Gastroesophageal sphincter (tissue), 4 donors: ENCODE measurements at regions not wholly inside any gene's neighbourhood (a gene's known extent, or its start where the extent isn't known, plus 50 kb on each side); places are given as distances from the start of the nearest gene placed in this dataset.

Experiments used
- ATAC-seq: fragments of 150-250 bp; one replicate; pipeline ENCODE4 v1.9.1; 2016; ENCODE audit warnings: mild to moderate bottlenecking, moderate library complexity
- H3K27ac ChIP-seq, 4 donors: fragments of 200-600 bp; sonication (generic) in 3 of 4; 1 replicate in 3 of 4; 2 replicates in 1 of 4; pipeline ENCODE4 v1.5.1; 2016 to 2019
- H3K27me3 ChIP-seq: fragments of 200-600 bp; sonication (generic); one replicate; pipeline ENCODE4 v1.5.1; 2019
- H3K36me3 ChIP-seq, 2 donors: fragments of 200-600 bp; sonication (generic); one replicate each; pipeline ENCODE4 v1.5.1; 2019; ENCODE audit warnings: control low read depth in 1 of 2
- H3K4me1 ChIP-seq, 3 donors: fragments of 200-600 bp; sonication (generic); 1 replicate in 2 of 3; 2 replicates in 1 of 3; pipeline ENCODE4 v1.5.1; 2016 to 2019; ENCODE audit warnings: control low read depth in 2 of 3
- H3K4me3 ChIP-seq, 2 donors: fragments of 200-600 bp; sonication (generic); one replicate each; pipeline ENCODE4 v1.5.1; 2019; ENCODE audit warnings: mild to moderate bottlenecking in 1 of 2, moderate library complexity in 1 of 2
- H3K9me3 ChIP-seq, 3 donors: fragments of 200-600 bp; sonication (generic); one replicate each; pipeline ENCODE4 v1.5.1; 2017 to 2019; ENCODE audit warnings: control low read depth in 2 of 3
- EP300 ChIP-seq: sonication (generic); formaldehyde crosslinking; IDR thresholded peaks from one replicate; pipeline ENCODE4 v1.6.1; 2017; ENCODE audit warnings: antibody characterized with exemption, mild to moderate bottlenecking
- POLR2A ChIP-seq, 2 donors: fragments of 450-650 bp; IDR thresholded peaks; one replicate each; pipeline ENCODE4 v1.6.1; 2017; ENCODE audit warnings: antibody characterized with exemption in 2 of 2, mild to moderate bottlenecking in 2 of 2, moderate library complexity in 1 of 2
- POLR2AphosphoS5 ChIP-seq: sonication (generic); formaldehyde crosslinking; IDR thresholded peaks from one replicate; pipeline ENCODE4 v1.6.1; 2017; ENCODE audit warnings: antibody characterized with exemption
- WGBS, 2 donors: methylation state at CpG; one replicate each; pipeline ENCODE4 v1.1.5; 2018; ENCODE audit warnings: low coverage in 1 of 2; 5-methylcytosine and 5-hydroxymethylcytosine counted together
- TF ChIP-seq, protein P1 (sequence below), 4 experiments: fragments of 200-600 bp in 2 of 4; fragments of 450-650 bp in 2 of 4; sonication (generic) in 1 of 4; IDR thresholded peaks; one replicate each; pipeline ENCODE4 v1.5.1; 2017 to 2019; ENCODE audit warnings: antibody characterized with exemption in 4 of 4, mild to moderate bottlenecking in 2 of 4, moderate library complexity in 2 of 4

DNA sequence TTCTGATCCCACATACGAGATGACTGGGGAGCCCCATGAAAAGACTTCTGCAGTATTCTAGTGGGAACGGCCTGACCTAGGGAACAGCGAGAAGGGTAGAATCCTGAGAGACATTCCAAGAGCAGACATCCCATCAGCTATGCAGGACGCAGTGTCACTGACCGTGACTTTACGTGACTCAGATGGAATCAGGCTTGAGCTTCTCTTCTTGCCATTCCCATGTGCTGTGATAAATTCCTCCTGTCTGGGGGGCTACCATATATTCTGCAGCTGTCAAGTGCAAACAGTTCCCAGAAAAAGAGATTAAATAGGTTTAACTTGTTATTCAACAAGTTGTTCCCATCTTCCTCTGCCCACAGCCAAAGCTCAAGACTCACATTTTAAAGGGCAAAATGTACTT lies 73.1 kb upstream of the PDE1C start:
- H3K27me3 ChIP-seq, result no peaks in the 10 kb centered on the region
- WGBS, 2 donors, result 79 to 94% methylated on average over 5 to 6 of the region's 6 CpGs
- H3K36me3 ChIP-seq, result no peaks in the 10 kb centered on the region
- no peak overlapping the region for H3K27ac ChIP-seq
- H3K4me1 ChIP-seq, result no peaks in the 10 kb centered on the region
- H3K9me3 ChIP-seq, result peaks cover 0 to 6% (median 0%) of the 10 kb centered on the region in 3 donors
- TF ChIP-seq POLR2AphosphoS5 (no peak), EP300 (no peak), POLR2A (IDR thresholded peaks at IDR 0.05) (no peak)
- TF ChIP-seq, protein P1, sequence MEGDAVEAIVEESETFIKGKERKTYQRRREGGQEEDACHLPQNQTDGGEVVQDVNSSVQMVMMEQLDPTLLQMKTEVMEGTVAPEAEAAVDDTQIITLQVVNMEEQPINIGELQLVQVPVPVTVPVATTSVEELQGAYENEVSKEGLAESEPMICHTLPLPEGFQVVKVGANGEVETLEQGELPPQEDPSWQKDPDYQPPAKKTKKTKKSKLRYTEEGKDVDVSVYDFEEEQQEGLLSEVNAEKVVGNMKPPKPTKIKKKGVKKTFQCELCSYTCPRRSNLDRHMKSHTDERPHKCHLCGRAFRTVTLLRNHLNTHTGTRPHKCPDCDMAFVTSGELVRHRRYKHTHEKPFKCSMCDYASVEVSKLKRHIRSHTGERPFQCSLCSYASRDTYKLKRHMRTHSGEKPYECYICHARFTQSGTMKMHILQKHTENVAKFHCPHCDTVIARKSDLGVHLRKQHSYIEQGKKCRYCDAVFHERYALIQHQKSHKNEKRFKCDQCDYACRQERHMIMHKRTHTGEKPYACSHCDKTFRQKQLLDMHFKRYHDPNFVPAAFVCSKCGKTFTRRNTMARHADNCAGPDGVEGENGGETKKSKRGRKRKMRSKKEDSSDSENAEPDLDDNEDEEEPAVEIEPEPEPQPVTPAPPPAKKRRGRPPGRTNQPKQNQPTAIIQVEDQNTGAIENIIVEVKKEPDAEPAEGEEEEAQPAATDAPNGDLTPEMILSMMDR (IDR thresholded peaks at IDR 0.05), result no peak
- no peak overlapping the region for H3K4me3 ChIP-seq
- no peak for ATAC-seq

DNA sequence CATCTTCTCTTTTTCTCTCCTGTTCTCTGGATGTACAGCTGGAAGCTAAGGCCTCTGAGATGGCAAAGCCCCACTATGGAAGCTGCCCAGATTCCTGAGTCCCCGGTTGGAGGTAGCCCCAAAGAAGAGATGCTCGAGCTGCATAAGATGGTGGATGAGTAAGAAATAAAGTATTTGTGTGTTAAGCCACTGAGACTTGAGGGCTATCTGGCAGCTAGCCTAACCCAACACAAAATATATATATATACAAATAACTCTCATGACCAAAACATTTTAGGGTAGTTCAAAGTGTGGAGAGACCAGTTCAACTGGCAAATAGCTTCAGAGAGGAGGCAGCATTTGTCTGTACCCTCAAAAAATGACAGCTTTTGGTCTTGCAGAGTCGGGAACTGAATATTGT lies 72.4 kb upstream of the PDE1C start:
- peaks cover 0 to 6% (median 0%) of the 10 kb centered on the region in 3 donors for H3K9me3 ChIP-seq
- WGBS, 2 donors, result 21 to 35% methylated on average over 1 to 2 of the region's 3 CpGs
- TF ChIP-seq EP300, result no peak
- TF ChIP-seq, protein P1 (IDR thresholded peaks at IDR 0.05), result no peak
- no peak for TF ChIP-seq POLR2AphosphoS5
- TF ChIP-seq POLR2A (IDR thresholded peaks at IDR 0.05), result no peak
- no peak for ATAC-seq
- no peak overlapping the region for H3K4me3 ChIP-seq
- H3K27me3 ChIP-seq, result no peaks in the 10 kb centered on the region
- no peaks in the 10 kb centered on the region for H3K4me1 ChIP-seq
- H3K27ac ChIP-seq, result no peak overlapping the region
- H3K36me3 ChIP-seq, result no peaks in the 10 kb centered on the region

DNA sequence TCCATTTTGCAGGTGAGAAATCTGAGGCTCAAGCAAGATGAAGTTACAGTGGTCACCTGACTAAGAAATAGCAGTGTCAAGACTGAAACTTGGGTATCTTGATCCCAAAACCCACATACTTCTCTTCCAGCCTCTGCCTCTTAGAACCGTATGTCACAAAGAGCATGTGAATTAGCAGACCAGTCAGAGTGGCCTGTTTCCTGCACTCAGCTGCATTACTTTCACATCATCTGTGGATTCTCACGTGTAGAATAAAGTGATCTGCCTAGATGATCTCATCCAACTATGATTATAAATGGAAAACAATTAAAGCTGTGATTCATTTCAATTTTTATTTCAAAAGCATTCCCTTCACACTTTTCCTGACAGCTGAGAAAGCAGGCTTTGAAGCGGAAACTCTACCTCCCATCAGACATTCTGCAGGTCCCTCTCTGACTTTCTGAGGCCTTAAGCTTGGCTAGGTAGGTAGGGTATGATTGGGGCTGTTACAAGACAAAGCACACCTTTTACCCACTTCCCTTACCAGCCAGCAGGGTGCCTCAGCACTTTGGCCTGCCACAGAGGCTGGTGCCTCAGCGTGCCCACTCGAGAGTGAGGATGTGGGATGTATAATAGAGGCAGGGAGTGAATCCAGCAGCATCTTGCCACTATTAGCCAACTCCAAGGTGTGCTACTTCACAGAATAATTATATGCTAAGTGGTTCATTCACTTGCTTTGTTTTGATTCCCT lies 70.2 kb upstream of the PDE1C start:
- H3K36me3 ChIP-seq, result no peaks in the 10 kb centered on the region
- H3K4me3 ChIP-seq, result no peak overlapping the region
- H3K4me1 ChIP-seq, result no peaks in the 10 kb centered on the region
- WGBS, 2 donors, result 51 to 60% methylated on average over 2 to 4 of the region's 5 CpGs
- TF ChIP-seq POLR2A (IDR thresholded peaks at IDR 0.05), result no peak
- no peak for TF ChIP-seq POLR2AphosphoS5
- no peak overlapping the region for H3K27ac ChIP-seq
- ATAC-seq, result no peak
- no peaks in the 10 kb centered on the region for H3K9me3 ChIP-seq
- no peaks in the 10 kb centered on the region for H3K27me3 ChIP-seq

DNA sequence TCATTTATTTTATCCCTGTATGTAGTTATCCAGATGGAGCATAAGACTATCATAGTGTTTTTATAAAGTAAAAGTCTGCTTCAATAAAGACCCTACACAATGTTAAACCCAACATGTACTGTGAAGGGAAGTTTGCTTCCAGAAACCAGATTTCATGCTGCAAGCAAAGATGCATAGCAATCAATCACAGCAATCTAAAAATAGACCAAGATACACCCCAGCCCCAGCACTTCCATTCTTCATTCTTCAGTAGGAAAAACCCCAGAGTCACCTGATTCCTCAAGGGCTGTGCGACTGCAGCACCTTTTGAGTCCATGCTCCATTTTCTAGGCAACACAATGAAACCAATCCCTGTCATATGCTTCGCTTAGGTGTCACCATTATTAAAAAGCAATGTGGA lies 66.9 kb upstream of the PDE1C start:
- Histone ChIP-seq H3K9me3 (peaks cover 0 to 8% (median 0%) of the 10 kb centered on the region in 3 donors), H3K27ac (no peak overlapping the region), H3K27me3 (no peaks in the 10 kb centered on the region), H3K4me3 (no peak overlapping the region), H3K4me1 (no peaks in the 10 kb centered on the region), H3K36me3 (no peaks in the 10 kb centered on the region)
- ATAC-seq, result no peak
- TF ChIP-seq POLR2AphosphoS5 (no peak), POLR2A (IDR thresholded peaks at IDR 0.05) (no peak), EP300 (no peak)
- TF ChIP-seq, protein P1 (IDR thresholded peaks at IDR 0.05), result no peak
- WGBS, 2 donors, result 67 to 69% methylated on average over 2 of the region's 2 CpGs

DNA sequence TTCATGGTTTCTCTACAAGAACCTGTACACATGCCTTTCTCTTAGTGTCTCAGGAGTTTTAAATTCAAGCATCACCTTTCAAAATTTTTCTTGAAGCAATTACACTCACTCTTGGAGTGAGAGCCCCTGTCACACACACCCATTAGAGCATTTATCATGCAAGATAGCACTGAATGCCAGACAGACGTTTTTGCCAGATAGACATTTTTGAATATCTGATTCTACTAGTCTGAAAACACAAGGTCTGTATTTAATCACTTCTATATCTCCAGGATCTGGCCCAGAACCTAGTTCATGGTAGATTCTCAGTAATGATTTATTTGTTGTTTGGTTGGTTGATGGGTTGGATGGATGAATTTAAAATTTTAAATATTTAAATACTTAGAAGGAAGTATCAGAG lies 60.9 kb upstream of the PDE1C start:
- Histone ChIP-seq H3K27ac (no peak overlapping the region), H3K36me3 (no peaks in the 10 kb centered on the region), H3K4me1 (no peaks in the 10 kb centered on the region), H3K27me3 (no peaks in the 10 kb centered on the region), H3K4me3 (no peak overlapping the region), H3K9me3 (peaks cover 0 to 8% (median 0%) of the 10 kb centered on the region in 3 donors)
- TF ChIP-seq EP300, result no peak
- no peak for TF ChIP-seq POLR2AphosphoS5
- no peak for TF ChIP-seq POLR2A (IDR thresholded peaks at IDR 0.05)
- TF ChIP-seq, protein P1 (IDR thresholded peaks at IDR 0.05), result no peak
- no peak for ATAC-seq
- WGBS, 2 donors, result 29 to 55% methylated on average over 1 of the region's 1 CpG
